Left ventricle myocardium inferior (tissue), 1 donor: ENCODE measurements at regions not wholly inside any gene's neighbourhood (a gene's known extent, or its start where the extent isn't known, plus 50 kb on each side); places are given as distances from the start of the nearest gene placed in this dataset.

Source experiments
- DNase-seq: peaks from one replicate; pipeline ENCODE4 v3.0.0-alpha.2; 2020
- H3K27ac ChIP-seq: fragments of 200-600 bp; replicated peaks from 2 replicates; pipeline ENCODE4 v1.8.0; 2021
- H3K27me3 ChIP-seq: fragments of 200-600 bp; 2 replicates; pipeline ENCODE4 v1.8.0; 2021; ENCODE audit warnings: low read depth
- H3K36me3 ChIP-seq: fragments of 200-600 bp; 2 replicates; pipeline ENCODE4 v1.8.0; 2021
- H3K4me1 ChIP-seq: fragments of 200-600 bp; 2 replicates; pipeline ENCODE4 v1.8.0; 2021
- H3K4me3 ChIP-seq: fragments of 200-600 bp; 2 replicates; pipeline ENCODE4 v1.8.0; 2021; ENCODE audit warnings: mild to moderate bottlenecking, moderate library complexity
- H3K9me3 ChIP-seq: fragments of 200-600 bp; replicated peaks from 2 replicates; pipeline ENCODE4 v1.8.0; 2021
- CTCF ChIP-seq: fragments of 200-600 bp; IDR thresholded peaks from 2 replicates; pipeline ENCODE4 v1.8.0; 2021; ENCODE audit warnings: antibody characterized with exemption, mild to moderate bottlenecking, borderline replicate concordance
- intact Hi-C: fragments of 100-400 bp; cut with micrococcal nuclease; formaldehyde crosslinking; loops from one replicate; pipeline ENCODE4 v1.11.0; 2022
- donor health status: DM: no; HTN: yes; CAD: no; lungs with severe emphysema.

- Histone ChIP-seq H3K27ac (no peak overlapping the region), H3K27me3 (no peaks in the 10 kb centered on the region)
- intact Hi-C loops, result no loop called here
Measured at GRCh38 chr10:9719246-9719645, 1298.4 kb upstream of the CELF2 start.

GRCh38 chr10:9733766-9734165 lies 1283.9 kb upstream of the CELF2 start:
- Histone ChIP-seq H3K4me1 (no peaks in the 10 kb centered on the region), H3K4me3 (no peak overlapping the region), H3K27me3 (no peaks in the 10 kb centered on the region), H3K27ac (no peak overlapping the region), H3K9me3 (peaks cover 18% of the 10 kb centered on the region), H3K36me3 (no peaks in the 10 kb centered on the region)
- no peak for TF ChIP-seq CTCF
- no peak for DNase-seq
- intact Hi-C loops, result no loop called here

More at GRCh38 chr10:9719246-9719645, 1298.4 kb upstream of the CELF2 start:
- no peak overlapping the region for H3K4me3 ChIP-seq
- H3K4me1 ChIP-seq, result no peaks in the 10 kb centered on the region
- no peak for TF ChIP-seq CTCF
- no peak for DNase-seq
- H3K9me3 ChIP-seq, result peaks cover 5% of the 10 kb centered on the region
- H3K36me3 ChIP-seq, result no peaks in the 10 kb centered on the region

- no peaks in the 10 kb centered on the region for H3K27me3 ChIP-seq
- H3K27ac ChIP-seq, result no peak overlapping the region
- peaks cover 17% of the 10 kb centered on the region for H3K9me3 ChIP-seq
- DNase-seq, result no peak
- H3K4me1 ChIP-seq, result no peaks in the 10 kb centered on the region
- no peaks in the 10 kb centered on the region for H3K36me3 ChIP-seq
- no peak for TF ChIP-seq CTCF
- no peak overlapping the region for H3K4me3 ChIP-seq
- intact Hi-C loops, result no loop called here
Measured at GRCh38 chr10:9734218-9734617, 1283.5 kb upstream of the CELF2 start.

GRCh38 chr10:9735731-9736130 lies 1281.9 kb upstream of the CELF2 start:
- no peak for TF ChIP-seq CTCF
- DNase-seq, result no peak
- intact Hi-C loops, result no loop called here
- Histone ChIP-seq H3K9me3 (peaks cover 14% of the 10 kb centered on the region), H3K36me3 (no peaks in the 10 kb centered on the region), H3K27ac (no peak overlapping the region), H3K4me1 (no peaks in the 10 kb centered on the region), H3K4me3 (no peak overlapping the region), H3K27me3 (no peaks in the 10 kb centered on the region)

- Histone ChIP-seq H3K9me3 (peaks cover 20% of the 10 kb centered on the region), H3K4me3 (no peak overlapping the region), H3K27ac (no peak overlapping the region), H3K4me1 (no peaks in the 10 kb centered on the region), H3K27me3 (no peaks in the 10 kb centered on the region), H3K36me3 (no peaks in the 10 kb centered on the region)
- intact Hi-C loops, result no loop called here
- no peak for DNase-seq
- TF ChIP-seq CTCF, result no peak
Measured at GRCh38 chr10:9743639-9744038, 1274.0 kb upstream of the CELF2 start.

- no peak overlapping the region for H3K4me3 ChIP-seq
- H3K27me3 ChIP-seq, result no peaks in the 10 kb centered on the region
- no peak for TF ChIP-seq CTCF
- intact Hi-C loops, result no loop called here
- H3K4me1 ChIP-seq, result no peaks in the 10 kb centered on the region
- DNase-seq, result no peak
- H3K27ac ChIP-seq, result no peak overlapping the region
- peaks cover 20% of the 10 kb centered on the region for H3K9me3 ChIP-seq
- no peaks in the 10 kb centered on the region for H3K36me3 ChIP-seq
Measured at GRCh38 chr10:9745158-9745557, 1272.5 kb upstream of the CELF2 start.
